DOHH2 (cell line): ENCODE measurements at regions not wholly inside any gene's neighbourhood (a gene's known extent, or its start where the extent isn't known, plus 50 kb on each side); places are given as distances from the start of the nearest gene placed in this dataset.

Source experiments
- EZH2phosphoT487 ChIP-seq: fragments of 200-600 bp; sonication (generic); IDR thresholded peaks from 2 replicates; pipeline ENCODE4 v1.6.1; 2017; ENCODE audit warnings: borderline replicate concordance, mild to moderate bottlenecking, antibody characterized with exemption, low read length, moderate library complexity, mixed read lengths
- TF ChIP-seq, protein P1 (sequence below): fragments of 200-600 bp; sonication (generic); IDR thresholded peaks from one replicate; pipeline ENCODE4 v1.5.1; 2014; ENCODE audit warnings: antibody characterized with exemption, mild to moderate bottlenecking, low read depth, low read length; ENCODE audit not compliant: poor library complexity, severe bottlenecking

GRCh38 chr1:173117108-173117633 is 66.4 kb upstream of the TNFSF18 start:
- TF ChIP-seq, protein P1, sequence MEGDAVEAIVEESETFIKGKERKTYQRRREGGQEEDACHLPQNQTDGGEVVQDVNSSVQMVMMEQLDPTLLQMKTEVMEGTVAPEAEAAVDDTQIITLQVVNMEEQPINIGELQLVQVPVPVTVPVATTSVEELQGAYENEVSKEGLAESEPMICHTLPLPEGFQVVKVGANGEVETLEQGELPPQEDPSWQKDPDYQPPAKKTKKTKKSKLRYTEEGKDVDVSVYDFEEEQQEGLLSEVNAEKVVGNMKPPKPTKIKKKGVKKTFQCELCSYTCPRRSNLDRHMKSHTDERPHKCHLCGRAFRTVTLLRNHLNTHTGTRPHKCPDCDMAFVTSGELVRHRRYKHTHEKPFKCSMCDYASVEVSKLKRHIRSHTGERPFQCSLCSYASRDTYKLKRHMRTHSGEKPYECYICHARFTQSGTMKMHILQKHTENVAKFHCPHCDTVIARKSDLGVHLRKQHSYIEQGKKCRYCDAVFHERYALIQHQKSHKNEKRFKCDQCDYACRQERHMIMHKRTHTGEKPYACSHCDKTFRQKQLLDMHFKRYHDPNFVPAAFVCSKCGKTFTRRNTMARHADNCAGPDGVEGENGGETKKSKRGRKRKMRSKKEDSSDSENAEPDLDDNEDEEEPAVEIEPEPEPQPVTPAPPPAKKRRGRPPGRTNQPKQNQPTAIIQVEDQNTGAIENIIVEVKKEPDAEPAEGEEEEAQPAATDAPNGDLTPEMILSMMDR, result no peak
- no peak for TF ChIP-seq EZH2phosphoT487
